BLaER1 (cell line): ENCODE measurements at regions not wholly inside any gene's neighbourhood (a gene's known extent, or its start where the extent isn't known, plus 50 kb on each side); places are given as distances from the start of the nearest gene placed in this dataset.

Experiments
- H3K27ac ChIP-seq: shearing (Covaris generic); formaldehyde crosslinking; 2 replicates; pipeline ENCODE4 v1.8.1; 2022
- H3K27me3 ChIP-seq: shearing (Covaris generic); formaldehyde crosslinking; 2 replicates; pipeline ENCODE4 v1.8.1; 2022
- H3K36me3 ChIP-seq: shearing (Covaris generic); formaldehyde crosslinking; 2 replicates; pipeline ENCODE4 v1.8.1; 2022
- H3K4me1 ChIP-seq: shearing (Covaris generic); formaldehyde crosslinking; 2 replicates; pipeline ENCODE4 v1.8.1; 2022
- H3K4me2 ChIP-seq: shearing (Covaris generic); formaldehyde crosslinking; 2 replicates; pipeline ENCODE4 v1.8.1; 2022
- H3K4me3 ChIP-seq: shearing (Covaris generic); formaldehyde crosslinking; 2 replicates; pipeline ENCODE4 v1.8.1; 2022
- H3K9ac ChIP-seq: shearing (Covaris generic); formaldehyde crosslinking; 2 replicates; pipeline ENCODE4 v1.8.1; 2022
- H3K9me3 ChIP-seq: shearing (Covaris generic); formaldehyde crosslinking; 2 replicates; pipeline ENCODE4 v1.8.1; 2022
- H4K20me1 ChIP-seq: shearing (Covaris generic); formaldehyde crosslinking; 2 replicates; pipeline ENCODE4 v1.8.1; 2022
- Cebpa-rat ChIP-seq: shearing (Covaris generic); IDR thresholded peaks from 2 replicates; pipeline ENCODE4 v1.8.1; 2022

- Histone ChIP-seq H3K36me3 (no peaks in the 10 kb centered on the region), H4K20me1 (no peaks in the 10 kb centered on the region), H3K4me3 (no peak overlapping the region), H3K27ac (no peak overlapping the region), H3K4me2 (no peak overlapping the region), H3K9ac (no peak overlapping the region), H3K4me1 (peaks cover 8% of the 10 kb centered on the region), H3K9me3 (no peaks in the 10 kb centered on the region), H3K27me3 (no peaks in the 10 kb centered on the region)
- no peak for TF ChIP-seq Cebpa-rat
These were observed 160.9 kb upstream of the NPY start for GRCh38 chr7:24123076-24123475.

- TF ChIP-seq Cebpa-rat: no peak
- Histone ChIP-seq H3K4me3 (no peak overlapping the region), H3K9me3 (no peaks in the 10 kb centered on the region), H4K20me1 (no peaks in the 10 kb centered on the region), H3K4me1 (peaks cover 3% of the 10 kb centered on the region), H3K9ac (no peak overlapping the region), H3K27me3 (no peaks in the 10 kb centered on the region), H3K36me3 (no peaks in the 10 kb centered on the region), H3K4me2 (no peak overlapping the region), H3K27ac (no peak overlapping the region)
These were observed 158.2 kb upstream of the NPY start for GRCh38 chr7:24125765-24126164.

GRCh38 chr7:24127930-24128329, 156.1 kb upstream of the NPY start:
- no peak overlapping the region for H3K4me3 ChIP-seq
- TF ChIP-seq Cebpa-rat: no peak
- no peaks in the 10 kb centered on the region for H3K27me3 ChIP-seq
- H3K4me1 ChIP-seq: peaks cover under 1% of the 10 kb centered on the region; the same call in 1 of the 2 replicates
- no peak overlapping the region for H3K27ac ChIP-seq
- no peaks in the 10 kb centered on the region for H4K20me1 ChIP-seq
- H3K9me3 ChIP-seq: no peaks in the 10 kb centered on the region
- H3K36me3 ChIP-seq: no peaks in the 10 kb centered on the region
- no peak overlapping the region for H3K4me2 ChIP-seq
- H3K9ac ChIP-seq: no peak overlapping the region

- H3K4me2 ChIP-seq: no peak overlapping the region
- no peaks in the 10 kb centered on the region; the same call in 1 of the 2 replicates for H3K9me3 ChIP-seq
- H3K4me1 ChIP-seq: peaks cover 12% of the 10 kb centered on the region
- H4K20me1 ChIP-seq: no peaks in the 10 kb centered on the region
- H3K27me3 ChIP-seq: no peaks in the 10 kb centered on the region
- H3K4me3 ChIP-seq: no peak overlapping the region
- TF ChIP-seq Cebpa-rat: no peak
- H3K9ac ChIP-seq: no peak overlapping the region
- H3K27ac ChIP-seq: no peak overlapping the region
- H3K36me3 ChIP-seq: no peaks in the 10 kb centered on the region
These were observed 154.4 kb upstream of the NPY start for GRCh38 chr7:24129597-24129996.

GRCh38 chr7:24130631-24131030, 153.4 kb upstream of the NPY start:
- Histone ChIP-seq H3K9me3 (no peaks in the 10 kb centered on the region; the same call in 1 of the 2 replicates), H3K4me1 (peaks cover 20% of the 10 kb centered on the region), H3K36me3 (no peaks in the 10 kb centered on the region), H3K4me2 (no peak overlapping the region), H3K4me3 (no peak overlapping the region), H3K27ac (no peak overlapping the region), H4K20me1 (no peaks in the 10 kb centered on the region), H3K9ac (no peak overlapping the region), H3K27me3 (no peaks in the 10 kb centered on the region)
- no peak for TF ChIP-seq Cebpa-rat

- H3K4me2 ChIP-seq: peak overlapping the region; percentile 50
- H3K4me3 ChIP-seq: no peak overlapping the region
- peaks cover 24% of the 10 kb centered on the region for H3K4me1 ChIP-seq
- no peaks in the 10 kb centered on the region for H3K27me3 ChIP-seq
- no peak for TF ChIP-seq Cebpa-rat
- no peaks in the 10 kb centered on the region; the same call in 1 of the 2 replicates for H3K9me3 ChIP-seq
- H4K20me1 ChIP-seq: no peaks in the 10 kb centered on the region
- H3K9ac ChIP-seq: no peak overlapping the region
- no peaks in the 10 kb centered on the region for H3K36me3 ChIP-seq
- H3K27ac ChIP-seq: no peak overlapping the region
These were observed 150.3 kb upstream of the NPY start for GRCh38 chr7:24133691-24134090.

GRCh38 chr7:24134535-24134934, 149.5 kb upstream of the NPY start:
- Histone ChIP-seq H3K4me2 (no peak overlapping the region), H3K4me1 (peaks cover 30% of the 10 kb centered on the region), H3K27me3 (no peaks in the 10 kb centered on the region), H3K36me3 (no peaks in the 10 kb centered on the region), H3K4me3 (no peak overlapping the region), H4K20me1 (no peaks in the 10 kb centered on the region), H3K27ac (no peak overlapping the region), H3K9me3 (peaks cover 3% of the 10 kb centered on the region; the same call in 1 of the 2 replicates), H3K9ac (no peak overlapping the region)
- no peak for TF ChIP-seq Cebpa-rat

- Histone ChIP-seq H3K4me2 (peak overlapping the region; percentile 25; the same call in 1 of the 2 replicates), H3K9ac (no peak overlapping the region), H3K27ac (no peak overlapping the region), H3K4me3 (no peak overlapping the region), H3K27me3 (no peaks in the 10 kb centered on the region), H3K9me3 (peaks cover 3% of the 10 kb centered on the region; the same call in 1 of the 2 replicates), H4K20me1 (no peaks in the 10 kb centered on the region), H3K4me1 (peaks cover 32% of the 10 kb centered on the region), H3K36me3 (no peaks in the 10 kb centered on the region)
- TF ChIP-seq Cebpa-rat: no peak
These were observed 148.8 kb upstream of the NPY start for GRCh38 chr7:24135003-24135817.

- H3K4me3 ChIP-seq: no peak overlapping the region
- no peaks in the 10 kb centered on the region for H3K36me3 ChIP-seq
- peaks cover 32% of the 10 kb centered on the region for H3K4me1 ChIP-seq
- H3K27ac ChIP-seq: no peak overlapping the region
- no peaks in the 10 kb centered on the region for H3K27me3 ChIP-seq
- no peaks in the 10 kb centered on the region for H4K20me1 ChIP-seq
- no peak overlapping the region for H3K4me2 ChIP-seq
- H3K9ac ChIP-seq: no peak overlapping the region
- no peak for TF ChIP-seq Cebpa-rat
- H3K9me3 ChIP-seq: peaks cover 3% of the 10 kb centered on the region; the same call in 1 of the 2 replicates
These were observed 146.7 kb upstream of the NPY start for GRCh38 chr7:24137338-24137737.

- Histone ChIP-seq H3K4me1 (peaks cover 27% of the 10 kb centered on the region), H3K4me3 (no peak overlapping the region), H3K36me3 (no peaks in the 10 kb centered on the region), H3K9me3 (peaks cover 3% of the 10 kb centered on the region; the same call in 1 of the 2 replicates), H3K4me2 (no peak overlapping the region), H3K27ac (no peak overlapping the region), H4K20me1 (no peaks in the 10 kb centered on the region), H3K27me3 (no peaks in the 10 kb centered on the region), H3K9ac (no peak overlapping the region)
- no peak for TF ChIP-seq Cebpa-rat
These were observed 145.6 kb upstream of the NPY start for GRCh38 chr7:24138343-24138742.
